GM18951 (cell line): ENCODE measurements at regions not wholly inside any gene's neighbourhood (a gene's known extent, or its start where the extent isn't known, plus 50 kb on each side); places are given as distances from the start of the nearest gene placed in this dataset.
"Not testable (repeated sequence)": the region's sequence is repeated elsewhere in the genome, so short reads cannot be mapped to it uniquely, and the experiment has no call there.

Experiments
- POLR2A ChIP-seq: IDR thresholded peaks from 4 replicates; pipeline ENCODE4 v1.6.1; 2011; ENCODE audit warnings: mild to moderate bottlenecking; ENCODE audit not compliant: insufficient read length, insufficient read depth; ENCODE audit errors: extremely low read depth
- in situ Hi-C: fragments of 300-500 bp; cut with MboI; formaldehyde crosslinking; loops from one replicate; pipeline ENCODE4 v1.12.0; 2022; ENCODE audit warnings: low sequenced_read_pairs, mixed read lengths, inconsistent platforms; ENCODE audit not compliant: unreplicated experiment

GRCh38 chr19:30236587-30236986 lies 135.6 kb upstream of the ZNF536 start:
- in situ Hi-C loops = no loop called here
- TF ChIP-seq POLR2A = no peak

- in situ Hi-C loops = no loop called here
- TF ChIP-seq POLR2A = no peak
Measured at GRCh38 chr19:30237140-30237539, 135.0 kb upstream of the ZNF536 start.

GRCh38 chr19:30240904-30241695 lies 131.1 kb upstream of the ZNF536 start:
- in situ Hi-C loops = no loop called here
- no peak for TF ChIP-seq POLR2A

- in situ Hi-C loops = no loop called here
- TF ChIP-seq POLR2A = no peak
Measured at GRCh38 chr19:30244533-30244932, 127.7 kb upstream of the ZNF536 start.

GRCh38 chr19:30245401-30246039 lies 126.7 kb upstream of the ZNF536 start:
- in situ Hi-C loops = no loop called here

GRCh38 chr19:30249911-30250310 lies 122.3 kb upstream of the ZNF536 start:
- no peak for TF ChIP-seq POLR2A
- in situ Hi-C loops = no loop called here

More at GRCh38 chr19:30245401-30246039, 126.7 kb upstream of the ZNF536 start:
- no peak for TF ChIP-seq POLR2A

GRCh38 chr19:30252214-30252613 lies 120.0 kb upstream of the ZNF536 start:
- in situ Hi-C loops = no loop called here
- no peak for TF ChIP-seq POLR2A

GRCh38 chr19:30253581-30253996 lies 118.6 kb upstream of the ZNF536 start:
- in situ Hi-C loops = no loop called here
- TF ChIP-seq POLR2A = no peak

- TF ChIP-seq POLR2A = no peak
- in situ Hi-C loops = no loop called here
Measured at GRCh38 chr19:30254158-30254557, 118.0 kb upstream of the ZNF536 start.

- TF ChIP-seq POLR2A = no peak
- in situ Hi-C loops = no loop called here
Measured at GRCh38 chr19:30254789-30255188, 117.4 kb upstream of the ZNF536 start.

GRCh38 chr19:30255791-30256495 lies 116.2 kb upstream of the ZNF536 start:
- no peak for TF ChIP-seq POLR2A
- in situ Hi-C loops = no loop called here

- no peak for TF ChIP-seq POLR2A
- in situ Hi-C loops = no loop called here
Measured at GRCh38 chr19:30256496-30256850, 115.7 kb upstream of the ZNF536 start.

GRCh38 chr19:30263830-30264381 lies 108.3 kb upstream of the ZNF536 start:
- TF ChIP-seq POLR2A = no peak
- in situ Hi-C loops = no loop called here

- in situ Hi-C loops = not testable (repeated sequence)
Measured at GRCh38 chr19:30265918-30266317, 106.3 kb upstream of the ZNF536 start.
